PFSK-1 (cell line): ENCODE measurements at regions not wholly inside any gene's neighbourhood (a gene's known extent, or its start where the extent isn't known, plus 50 kb on each side); places are given as distances from the start of the nearest gene placed in this dataset.

Source experiments
- FOXP2 ChIP-seq: optimal IDR thresholded peaks from 2 replicates; pipeline ENCODE3; 2011; ENCODE audit warnings: borderline replicate concordance, control low read depth, inconsistent platforms; ENCODE audit not compliant: insufficient read depth; ENCODE audit errors: extremely low read length, extremely low read depth
- POLR2AphosphoS5 ChIP-seq: IDR thresholded peaks from 2 replicates; pipeline ENCODE4 v1.6.1; 2012; ENCODE audit warnings: low read depth, mild to moderate bottlenecking, control low read depth, low read length, moderate library complexity
- REST ChIP-seq, 2 experiments: IDR thresholded peaks; 2 replicates each; pipeline versions ENCODE4 v1.6.1 to v1.8.0; 2011 to 2012; ENCODE audit warnings: low read depth in 2 of 2, low read length in 2 of 2, control low read depth in 1 of 2, inconsistent platforms in 1 of 2, mild to moderate bottlenecking in 1 of 2, moderate library complexity in 1 of 2; ENCODE audit not compliant: insufficient read depth in 1 of 2
- SIN3A ChIP-seq: IDR thresholded peaks from 2 replicates; pipeline ENCODE4 v1.6.1; 2012; ENCODE audit warnings: mild to moderate bottlenecking, low read length, moderate library complexity, borderline replicate concordance; ENCODE audit not compliant: insufficient read depth
- TAF1 ChIP-seq: IDR thresholded peaks from 2 replicates; pipeline ENCODE4 v1.6.1; 2012; ENCODE audit warnings: low read length, control low read depth, borderline replicate concordance; ENCODE audit not compliant: insufficient read depth

DNA sequence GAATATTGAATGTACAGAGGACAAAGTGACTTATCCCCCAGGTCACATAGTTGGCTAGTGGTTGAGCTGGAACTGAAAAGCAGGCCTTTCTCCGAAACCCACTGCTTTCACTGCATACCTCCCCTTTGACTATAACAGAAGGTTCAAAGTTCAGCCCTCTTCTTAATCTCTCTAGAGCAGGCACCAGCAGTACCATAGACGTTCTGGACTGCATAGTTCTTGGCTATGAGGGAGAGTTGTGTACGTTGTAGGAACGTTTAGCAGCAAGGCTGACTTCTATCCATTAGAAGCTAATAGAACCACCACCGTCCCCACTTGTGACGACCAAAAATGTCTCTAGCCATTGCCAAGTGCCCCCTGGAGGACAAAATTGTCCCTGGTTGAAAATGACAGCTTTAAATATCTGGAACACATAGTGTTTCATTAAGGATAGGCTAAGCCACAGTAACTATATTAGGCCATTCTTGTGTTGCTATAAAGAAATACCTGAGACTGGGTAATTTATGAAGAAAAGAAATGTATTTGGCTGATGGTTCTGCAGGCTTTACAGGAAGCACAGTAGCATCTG is 123.8 kb upstream of the MTHFD1L start:
- TF ChIP-seq REST (IDR thresholded peaks at IDR 0.05; ENCODE audit: insufficient read depth in 1 of 2, low read depth in 2 of 2, low read length in 2 of 2) (no peak), TAF1 (no peak), SIN3A (no peak), POLR2AphosphoS5 (no peak), FOXP2 (no peak)
